Renal cortical epithelial cell (primary cell): ENCODE measurements at regions not wholly inside any gene's neighbourhood (a gene's known extent, or its start where the extent isn't known, plus 50 kb on each side); places are given as distances from the start of the nearest gene placed in this dataset.
"Not testable (repeated sequence)": the region's sequence is repeated elsewhere in the genome, so short reads cannot be mapped to it uniquely, and the experiment has no call there.

Experiments
- DNase-seq: peaks from one replicate; pipeline ENCODE4 v3.0.0-alpha.2; 2011; ENCODE audit warnings: low read depth

GRCh38 chr15:87675271-87675670, 581.3 kb downstream of the NTRK3 start:
- DNase-seq, result no peak

- DNase-seq, result peak; percentile 21
These were observed 583.9 kb downstream of the NTRK3 start for GRCh38 chr15:87672309-87673288.

- no peak for DNase-seq
These were observed 585.2 kb downstream of the NTRK3 start for GRCh38 chr15:87671289-87671688.

GRCh38 chr15:87669846-87670245, 586.7 kb downstream of the NTRK3 start:
- no peak for DNase-seq

- DNase-seq, result not testable (repeated sequence)
These were observed 587.6 kb downstream of the NTRK3 start for GRCh38 chr15:87668768-87669564.

- DNase-seq, result no peak
These were observed 588.9 kb downstream of the NTRK3 start for GRCh38 chr15:87667643-87668042.

GRCh38 chr15:87662575-87662974, 594.0 kb downstream of the NTRK3 start:
- no peak for DNase-seq

- DNase-seq, result peak; percentile 20
These were observed 594.8 kb downstream of the NTRK3 start for GRCh38 chr15:87661454-87662355.

- DNase-seq, result no peak
These were observed 596.0 kb downstream of the NTRK3 start for GRCh38 chr15:87660251-87661129.

- DNase-seq, result peak; percentile 27
These were observed 600.2 kb downstream of the NTRK3 start for GRCh38 chr15:87656372-87656771.

- DNase-seq, result no peak
These were observed 602.9 kb downstream of the NTRK3 start for GRCh38 chr15:87653646-87654045.

- no peak for DNase-seq
These were observed 607.4 kb downstream of the NTRK3 start for GRCh38 chr15:87649175-87649574.

GRCh38 chr15:87648278-87648677, 608.3 kb downstream of the NTRK3 start:
- no peak for DNase-seq

- DNase-seq, result no peak
These were observed 610.8 kb downstream of the NTRK3 start for GRCh38 chr15:87645723-87646122.

- not testable (repeated sequence) for DNase-seq
These were observed 613.5 kb downstream of the NTRK3 start for GRCh38 chr15:87642997-87643396.

- DNase-seq, result no peak
These were observed 617.1 kb downstream of the NTRK3 start for GRCh38 chr15:87639305-87640011.

- DNase-seq, result no peak
These were observed 617.9 kb downstream of the NTRK3 start for GRCh38 chr15:87638554-87639083.

GRCh38 chr15:87634361-87634760, 622.2 kb downstream of the NTRK3 start:
- no peak for DNase-seq

GRCh38 chr15:87633525-87633924, 623.0 kb downstream of the NTRK3 start:
- DNase-seq, result no peak

GRCh38 chr15:87632364-87632763, 624.2 kb downstream of the NTRK3 start:
- DNase-seq, result no peak
